Gastrocnemius medialis (tissue), 4 donors: ENCODE measurements at regions not wholly inside any gene's neighbourhood (a gene's known extent, or its start where the extent isn't known, plus 50 kb on each side); places are given as distances from the start of the nearest gene placed in this dataset.

ENCODE experiments used
- ATAC-seq, 2 donors: fragments of 150-250 bp; one replicate each; pipeline ENCODE4 v1.9.1; 2016
- DNase-seq, 2 donors: peaks; one replicate each; pipeline ENCODE4 v3.0.0-alpha.2; 2019
- H3K27ac ChIP-seq, 4 donors: fragments of 200-600 bp; sonication (generic); 1 replicate in 1 of 4; 2 replicates in 3 of 4; pipeline ENCODE4 v1.5.1; 2016 to 2018; ENCODE audit warnings: mild to moderate bottlenecking in 2 of 4, moderate library complexity in 1 of 4
- H3K27me3 ChIP-seq, 3 donors: fragments of 200-600 bp; sonication (generic) in 2 of 3; 1 replicate in 1 of 3; 2 replicates in 2 of 3; pipeline versions ENCODE4 v1.5.1 to v1.6.0; 2016 to 2019; ENCODE audit warnings: mild to moderate bottlenecking in 1 of 3, moderate library complexity in 1 of 3
- H3K36me3 ChIP-seq, 2 donors: fragments of 200-600 bp; sonication (generic) in 1 of 2; one replicate each; pipeline ENCODE4 v1.5.1; 2017 to 2018
- H3K4me1 ChIP-seq, 2 donors: fragments of 200-600 bp; sonication (generic) in 1 of 2; one replicate each; pipeline ENCODE4 v1.5.1; 2016 to 2017; ENCODE audit warnings: mild to moderate bottlenecking in 2 of 2
- H3K4me3 ChIP-seq, 4 donors: fragments of 200-600 bp; sonication (generic) in 3 of 4; 1 replicate in 1 of 4; 2 replicates in 3 of 4; pipeline ENCODE4 v1.5.1; 2016 to 2019; ENCODE audit warnings: mild to moderate bottlenecking in 2 of 4
- H3K9me3 ChIP-seq, 3 donors: fragments of 200-600 bp; sonication (generic) in 2 of 3; 1 replicate in 1 of 3; 2 replicates in 2 of 3; pipeline ENCODE4 v1.5.1; 2016 to 2019
- CTCF ChIP-seq, 5 experiments: fragments of 450-650 bp in 3 of 5; fragments of 200-600 bp in 2 of 5; sonication (generic) in 2 of 5; IDR thresholded peaks in 4 of 5; conservative IDR thresholded peaks in 1 of 5; 1 replicate in 4 of 5; 2 replicates in 1 of 5; pipeline ENCODE4 v1.5.1; 2016 to 2019; ENCODE audit warnings: antibody characterized with exemption in 5 of 5, mild to moderate bottlenecking in 3 of 5, moderate library complexity in 3 of 5
- POLR2A ChIP-seq, 2 donors: fragments of 450-650 bp; IDR thresholded peaks; one replicate each; pipeline ENCODE4 v1.6.1; 2017; ENCODE audit warnings: antibody characterized with exemption in 2 of 2, mild to moderate bottlenecking in 2 of 2, moderate library complexity in 2 of 2
- in situ Hi-C, 4 donors: fragments of 200-750 bp; cut with MboI; loops; one replicate each; pipeline versions ENCODE4 v1.15.0 to v1.8.0; 2017; ENCODE audit warnings: low sequenced_read_pairs in 4 of 4
- intact Hi-C: fragments of 100-400 bp; cut with DNase I; formaldehyde crosslinking; loops from one replicate; pipeline ENCODE4 v1.15.1; 2023; ENCODE audit warnings: low total_unique reads

- intact Hi-C loops (no loop called here), in situ Hi-C loops (no loop called here)
- ATAC-seq = no peak
Observed at GRCh38 chrX:25665431-25665830, 472.7 kb upstream of the MAGEB18 start.

GRCh38 chrX:25667681-25668080 lies 470.5 kb upstream of the MAGEB18 start:
- no peaks in the 10 kb centered on the region for H3K4me1 ChIP-seq
- no peaks in the 10 kb centered on the region for H3K27me3 ChIP-seq
- DNase-seq = no peak
- no peak overlapping the region for H3K27ac ChIP-seq
- in situ Hi-C loops = no loop called here
- no peaks in the 10 kb centered on the region for H3K36me3 ChIP-seq
- H3K9me3 ChIP-seq = no peaks in the 10 kb centered on the region
- no peak overlapping the region for H3K4me3 ChIP-seq
- no peak for ATAC-seq
- intact Hi-C loops = no loop called here
- no peak for TF ChIP-seq POLR2A (IDR thresholded peaks at IDR 0.05)
- TF ChIP-seq CTCF (IDR thresholded peaks at IDR 0.05 in 4 of 5, conservative IDR thresholded peaks at IDR 0.05 in 1 of 5) = no peak

More at GRCh38 chrX:25665431-25665830, 472.7 kb upstream of the MAGEB18 start:
- no peak overlapping the region for H3K27ac ChIP-seq
- H3K27me3 ChIP-seq = no peaks in the 10 kb centered on the region
- no peaks in the 10 kb centered on the region for H3K9me3 ChIP-seq
- H3K36me3 ChIP-seq = no peaks in the 10 kb centered on the region
- no peak overlapping the region for H3K4me3 ChIP-seq
- TF ChIP-seq POLR2A (IDR thresholded peaks at IDR 0.05) = no peak
- no peak for TF ChIP-seq CTCF (IDR thresholded peaks at IDR 0.05 in 4 of 5, conservative IDR thresholded peaks at IDR 0.05 in 1 of 5)
- H3K4me1 ChIP-seq = no peaks in the 10 kb centered on the region
- no peak for DNase-seq

GRCh38 chrX:25674776-25675175 lies 463.4 kb upstream of the MAGEB18 start:
- no peaks in the 10 kb centered on the region for H3K9me3 ChIP-seq
- intact Hi-C loops (no loop called here), in situ Hi-C loops (no loop called here)
- no peak overlapping the region for H3K4me3 ChIP-seq
- no peak overlapping the region for H3K27ac ChIP-seq
- ATAC-seq = no peak
- DNase-seq = no peak
- no peaks in the 10 kb centered on the region for H3K36me3 ChIP-seq
- H3K27me3 ChIP-seq = no peaks in the 10 kb centered on the region
- no peaks in the 10 kb centered on the region for H3K4me1 ChIP-seq
- TF ChIP-seq CTCF (IDR thresholded peaks at IDR 0.05 in 4 of 5, conservative IDR thresholded peaks at IDR 0.05 in 1 of 5) = no peak
- TF ChIP-seq POLR2A (IDR thresholded peaks at IDR 0.05) = no peak

- Histone ChIP-seq H3K9me3 (no peaks in the 10 kb centered on the region), H3K4me1 (no peaks in the 10 kb centered on the region), H3K36me3 (no peaks in the 10 kb centered on the region), H3K27me3 (no peaks in the 10 kb centered on the region), H3K27ac (no peak overlapping the region), H3K4me3 (no peak overlapping the region)
- in situ Hi-C loops = no loop called here
- ATAC-seq = no peak
- intact Hi-C loops = no loop called here
- TF ChIP-seq POLR2A (IDR thresholded peaks at IDR 0.05) = no peak
- no peak for TF ChIP-seq CTCF (IDR thresholded peaks at IDR 0.05 in 4 of 5, conservative IDR thresholded peaks at IDR 0.05 in 1 of 5)
- no peak for DNase-seq
Observed at GRCh38 chrX:25701876-25702275, 436.3 kb upstream of the MAGEB18 start.

- DNase-seq (no peak), ATAC-seq (no peak)
- intact Hi-C loops (no loop called here), in situ Hi-C loops (no loop called here)
- Histone ChIP-seq H3K36me3 (no peaks in the 10 kb centered on the region), H3K4me1 (no peaks in the 10 kb centered on the region), H3K4me3 (no peak overlapping the region), H3K27me3 (no peaks in the 10 kb centered on the region), H3K9me3 (no peaks in the 10 kb centered on the region), H3K27ac (no peak overlapping the region)
- TF ChIP-seq POLR2A (IDR thresholded peaks at IDR 0.05) = no peak
- no peak for TF ChIP-seq CTCF (IDR thresholded peaks at IDR 0.05 in 4 of 5, conservative IDR thresholded peaks at IDR 0.05 in 1 of 5)
Observed at GRCh38 chrX:25717122-25717521, 421.0 kb upstream of the MAGEB18 start.
